ENCODE measurements at regions not wholly inside any gene's neighbourhood (a gene's known extent, or its start where the extent isn't known, plus 50 kb on each side); places are given as distances from the start of the nearest gene placed in this dataset.

DNA sequence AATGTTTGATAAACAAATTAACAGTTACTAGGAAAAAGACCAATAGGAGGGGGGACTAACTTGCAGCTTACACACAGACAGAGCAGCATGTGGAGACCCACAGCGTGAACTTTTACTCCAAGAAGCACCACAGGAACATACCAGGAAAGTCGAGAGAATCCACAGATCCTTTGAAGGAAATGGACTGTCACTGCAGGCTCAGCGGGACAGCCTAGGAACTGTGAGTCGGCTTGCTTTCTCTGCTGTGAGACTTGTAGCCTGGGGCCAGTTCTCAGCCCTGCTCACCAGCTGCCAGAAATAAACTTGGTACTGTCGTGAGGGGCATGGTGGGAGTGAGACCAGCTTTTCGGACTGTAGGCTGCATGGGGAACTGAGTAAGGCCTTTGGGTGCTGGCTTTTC lies 1211.5 kb downstream of the PCDH17 start:
- no peak for DNase-seq

DNA sequence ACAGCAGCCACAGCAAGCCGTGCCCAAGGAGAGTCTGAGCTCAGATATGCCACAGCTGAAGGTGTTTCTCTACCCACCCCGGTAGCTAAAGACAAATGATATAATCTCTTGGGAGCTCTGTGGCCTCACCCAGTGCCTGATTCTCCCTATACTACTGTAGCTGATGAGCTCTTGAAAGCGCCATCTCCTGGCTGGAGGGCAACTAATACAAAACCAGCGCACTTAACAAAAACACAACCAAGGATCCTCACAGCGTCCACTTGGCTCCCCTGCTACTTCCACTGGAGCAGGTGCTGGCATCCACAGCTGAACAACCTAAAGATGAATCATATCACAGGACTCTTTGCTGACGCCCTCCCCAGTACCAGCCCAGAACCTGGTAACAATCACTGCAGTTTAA lies 1212.0 kb downstream of the PCDH17 start:
- no peak for DNase-seq

DNA sequence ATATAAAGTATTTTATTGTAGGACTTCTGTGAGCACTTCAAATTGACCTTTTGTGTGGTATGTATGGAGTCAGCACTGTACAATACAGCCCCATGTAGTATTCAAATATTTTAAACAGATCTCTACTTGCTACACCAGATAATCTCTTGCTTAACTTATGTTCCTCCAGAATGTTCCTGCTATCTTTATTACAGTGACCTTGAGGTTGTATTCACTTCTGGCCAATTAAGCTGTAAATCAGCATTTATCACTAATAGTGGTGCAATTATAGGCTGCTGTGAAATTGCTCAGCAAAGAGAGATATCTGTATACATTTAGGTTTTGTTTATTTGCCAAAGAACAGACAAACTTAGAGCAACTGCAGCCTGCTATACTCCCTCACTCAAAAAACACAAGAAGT lies 1218.6 kb downstream of the PCDH17 start:
- no peak for DNase-seq

DNA sequence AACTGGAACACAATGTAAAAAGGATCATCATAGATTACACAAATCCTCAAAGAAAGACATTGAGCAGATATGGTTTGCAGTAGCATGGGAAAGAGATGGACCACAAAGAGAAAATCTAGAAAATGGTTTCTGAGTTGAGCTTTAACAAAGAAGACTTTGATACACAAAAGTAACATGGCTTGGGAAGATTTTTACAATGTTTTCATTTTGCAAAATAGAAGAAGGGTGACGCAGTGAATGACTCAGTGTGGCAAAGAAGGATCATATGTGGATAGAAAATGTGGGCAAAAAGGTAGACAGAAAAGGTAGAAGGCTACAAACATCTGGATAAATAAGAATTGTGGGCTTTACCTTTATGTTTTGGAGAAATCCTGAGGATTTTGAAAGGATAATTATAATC lies 1220.5 kb downstream of the PCDH17 start:
- no peak for DNase-seq

DNA sequence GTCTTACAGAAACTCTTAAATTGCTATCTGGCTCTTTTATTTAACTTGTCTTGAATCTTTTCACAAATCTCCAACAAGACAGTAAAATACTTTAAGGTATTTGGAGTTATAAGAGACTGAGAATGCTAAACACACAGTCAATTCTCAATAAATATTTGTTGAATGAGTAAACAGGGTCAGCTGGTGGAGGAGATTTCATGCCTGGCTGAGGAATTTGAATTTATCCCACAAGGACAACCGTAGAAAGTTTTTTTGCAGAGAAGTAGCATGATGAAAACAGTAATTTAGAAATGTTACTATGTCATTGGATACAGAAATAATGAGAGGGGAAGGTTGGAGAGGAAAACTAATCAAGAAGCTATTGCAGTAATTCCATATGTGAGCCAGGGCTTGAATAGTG lies 1223.7 kb downstream of the PCDH17 start:
- no peak for DNase-seq

DNA sequence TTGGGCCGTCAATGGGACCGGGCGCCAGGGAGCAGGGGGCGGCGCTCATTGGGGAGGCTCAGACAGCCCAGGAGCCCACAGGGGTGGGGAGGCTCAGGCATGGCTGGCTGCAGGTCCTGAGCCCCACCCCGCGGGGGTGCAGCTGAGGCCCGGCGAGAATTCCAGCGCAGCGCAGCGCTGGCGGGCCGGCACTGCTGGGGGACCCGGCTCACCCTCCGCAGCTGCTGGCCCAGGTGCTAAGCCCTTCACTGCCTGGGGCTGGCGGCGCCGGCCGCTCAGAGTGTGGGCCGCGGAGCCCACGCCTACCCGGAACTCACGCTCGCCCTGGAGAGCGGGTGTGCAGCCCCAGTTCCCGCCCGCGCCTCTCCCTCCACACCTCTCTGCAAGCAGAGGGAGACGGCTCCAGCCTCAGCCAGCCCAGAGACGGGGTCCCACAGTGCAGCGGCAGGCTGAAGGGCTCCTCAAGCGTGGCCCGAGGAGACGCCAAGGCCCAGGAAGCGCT lies 1227.4 kb downstream of the PCDH17 start:
- no peak for DNase-seq

DNA sequence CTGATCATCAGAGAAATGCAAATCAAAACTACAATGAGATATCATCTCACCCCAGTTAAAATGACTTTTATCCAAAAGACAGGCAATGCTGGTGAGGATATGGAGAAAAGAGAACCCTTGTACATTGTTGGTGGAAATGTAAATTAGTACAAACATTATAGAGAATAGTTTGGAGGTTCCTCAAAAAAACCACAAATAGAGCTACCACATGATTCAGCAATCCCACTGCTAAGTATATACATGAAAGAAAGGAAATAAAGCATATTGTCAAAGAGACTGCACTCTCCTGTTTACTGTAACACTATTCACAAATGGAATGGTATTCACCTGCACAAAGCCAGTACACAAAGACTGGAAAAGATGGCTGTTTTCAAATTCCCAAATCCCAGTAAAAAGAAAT lies 1233.7 kb downstream of the PCDH17 start:
- no peak for DNase-seq

DNA sequence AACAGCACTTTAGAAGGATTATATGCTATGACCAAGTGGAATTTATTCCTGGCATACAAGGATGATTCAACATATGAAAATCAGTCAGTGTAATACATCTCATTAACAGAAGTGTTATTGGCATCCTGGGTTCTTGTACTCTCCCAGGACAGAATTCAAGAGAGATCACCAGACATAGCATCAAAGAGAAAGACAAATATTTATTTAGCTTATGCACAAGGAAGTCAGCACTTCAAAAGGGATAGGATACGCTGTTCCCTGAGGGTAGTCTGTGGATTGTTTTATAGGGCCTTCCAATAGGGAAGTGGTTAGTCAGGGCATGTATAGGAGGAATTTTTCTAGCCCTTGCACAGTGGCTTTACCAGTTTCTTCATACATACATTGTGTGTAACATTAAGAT lies 1238.0 kb downstream of the PCDH17 start:
- DNase-seq = no peak

DNA sequence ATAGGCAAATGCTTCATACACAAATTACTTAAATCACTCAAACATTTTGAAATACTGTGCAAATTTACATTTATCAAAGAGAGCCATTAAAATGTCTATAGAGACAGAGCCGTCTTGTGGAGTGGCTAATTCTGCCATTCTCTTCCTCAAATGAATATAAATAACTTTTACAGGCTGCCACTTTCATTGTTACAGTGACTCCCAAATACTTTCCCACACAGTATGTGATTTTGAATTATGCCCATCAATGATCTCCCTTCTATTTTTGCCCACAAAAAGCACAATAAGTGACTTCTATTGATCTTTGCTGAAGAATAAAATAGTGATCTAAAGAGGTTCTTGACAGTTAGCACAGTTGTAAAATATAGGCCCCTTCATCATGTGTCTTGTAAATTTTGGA lies 1244.9 kb downstream of the PCDH17 start:
- no peak for DNase-seq

DNA sequence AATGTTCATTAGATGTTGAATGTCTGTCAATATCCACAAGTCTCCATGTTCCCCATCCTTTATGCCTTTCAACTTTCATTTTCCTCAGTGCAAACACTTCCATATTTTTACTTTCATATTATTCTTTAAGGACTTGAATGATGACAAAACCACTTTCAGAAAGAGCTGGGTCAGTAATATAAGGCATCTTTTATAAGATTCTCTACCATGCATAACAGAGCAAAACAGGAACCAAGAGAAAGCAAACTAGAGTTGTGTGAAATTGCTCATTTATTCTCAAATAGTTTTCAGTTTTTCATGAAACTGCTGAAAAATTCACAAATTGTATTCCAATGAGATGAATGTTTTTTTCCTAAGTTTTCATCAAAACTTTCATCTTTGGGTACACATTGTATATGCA lies 1247.6 kb downstream of the PCDH17 start:
- DNase-seq = no peak

DNA sequence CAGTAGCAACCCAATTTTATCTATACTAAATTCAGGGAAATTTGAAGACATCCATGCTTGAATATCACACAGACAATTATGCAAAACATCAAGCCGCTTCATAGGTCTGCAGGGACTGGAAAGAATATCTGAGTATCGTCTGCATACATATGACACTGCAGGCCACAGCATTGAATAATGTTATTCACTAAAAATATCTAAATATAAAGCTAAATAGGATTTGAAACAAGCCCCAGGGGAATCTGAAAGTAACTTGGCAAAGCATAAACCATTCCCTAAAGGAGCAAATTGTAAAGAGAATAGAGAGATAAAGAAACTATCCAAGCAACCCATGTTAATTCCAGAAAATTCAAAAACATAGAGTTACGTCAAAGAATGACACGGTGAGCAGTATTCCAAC lies 1251.0 kb downstream of the PCDH17 start:
- no peak for DNase-seq

DNA sequence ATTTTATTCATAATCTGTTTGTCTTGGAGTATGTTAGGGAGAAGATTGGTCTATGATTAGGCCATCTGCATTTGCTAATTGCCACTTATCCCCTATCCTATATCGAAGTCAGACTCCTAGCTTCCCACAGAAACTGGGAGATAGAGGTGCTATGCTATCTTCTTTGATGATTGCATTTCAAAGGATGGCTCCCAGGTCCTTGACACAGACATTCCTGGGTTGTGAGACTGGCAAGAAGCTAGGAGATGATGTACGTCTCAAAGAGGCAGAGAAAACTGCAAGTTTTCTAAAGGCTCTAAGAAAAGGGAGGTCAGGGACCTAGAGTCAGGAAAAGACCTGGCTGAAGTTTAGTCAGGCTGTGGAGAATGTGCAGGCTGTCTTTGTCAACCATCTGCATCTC lies 1251.9 kb downstream of the PCDH17 start:
- DNase-seq = no peak

DNA sequence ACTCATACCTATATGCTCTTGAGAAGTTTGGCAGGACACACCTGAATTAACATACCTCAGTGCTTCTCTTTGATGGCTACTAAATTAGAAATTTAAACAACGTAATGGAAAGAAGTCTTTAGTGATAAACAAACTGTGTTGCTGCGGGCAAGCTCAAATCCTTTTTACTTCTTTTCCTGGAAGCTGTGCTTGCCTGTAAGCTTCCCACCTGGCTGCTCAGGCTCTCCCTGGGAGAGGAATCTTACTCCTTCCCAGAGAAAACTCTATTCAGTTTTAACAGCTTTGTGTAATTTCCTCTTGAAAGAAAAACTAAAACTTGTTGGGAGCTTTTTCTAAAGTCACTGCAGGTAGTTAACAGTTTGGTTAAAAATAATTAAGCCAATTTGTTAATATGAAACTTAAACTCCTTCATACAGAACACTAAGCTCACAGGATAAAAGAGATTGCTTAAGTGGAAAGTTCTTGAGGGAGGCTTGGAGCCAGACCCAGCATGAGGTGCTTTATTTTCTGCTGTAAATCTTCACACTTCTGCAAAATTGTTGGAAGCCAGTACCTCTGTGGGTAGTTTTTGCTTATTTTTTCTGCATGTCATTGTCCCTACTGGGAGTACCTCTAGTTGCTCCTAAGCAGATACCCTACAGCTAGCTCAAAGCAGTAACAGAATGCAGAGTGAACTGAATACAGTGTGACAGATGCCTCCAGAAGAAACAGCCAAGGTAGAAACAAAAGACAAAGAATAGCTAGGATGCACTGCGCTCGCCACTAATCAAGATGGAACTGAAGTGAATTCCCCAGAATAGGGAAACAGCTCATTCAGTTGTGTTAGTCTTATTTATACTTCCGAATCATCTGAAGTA lies 1253.0 kb downstream of the PCDH17 start:
- no peak for DNase-seq

DNA sequence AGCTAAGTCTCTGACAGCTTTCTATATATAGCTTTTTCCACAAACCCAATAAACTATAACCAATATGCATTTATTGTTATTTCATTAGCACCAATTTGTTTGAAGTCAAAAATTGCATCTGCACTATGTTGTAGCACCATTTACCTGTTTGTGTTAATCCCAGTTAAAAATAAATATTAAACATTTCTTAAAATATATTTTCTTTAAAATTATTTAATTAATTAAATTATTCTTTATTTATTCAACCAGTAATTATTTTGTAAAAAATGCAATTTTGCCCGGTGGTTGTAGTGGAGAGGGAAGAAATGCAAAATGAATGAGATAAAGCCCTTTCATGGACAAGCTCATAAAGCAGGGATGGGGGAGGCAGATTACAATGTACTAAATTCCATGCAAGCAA lies 1257.9 kb downstream of the PCDH17 start:
- DNase-seq = no peak

DNA sequence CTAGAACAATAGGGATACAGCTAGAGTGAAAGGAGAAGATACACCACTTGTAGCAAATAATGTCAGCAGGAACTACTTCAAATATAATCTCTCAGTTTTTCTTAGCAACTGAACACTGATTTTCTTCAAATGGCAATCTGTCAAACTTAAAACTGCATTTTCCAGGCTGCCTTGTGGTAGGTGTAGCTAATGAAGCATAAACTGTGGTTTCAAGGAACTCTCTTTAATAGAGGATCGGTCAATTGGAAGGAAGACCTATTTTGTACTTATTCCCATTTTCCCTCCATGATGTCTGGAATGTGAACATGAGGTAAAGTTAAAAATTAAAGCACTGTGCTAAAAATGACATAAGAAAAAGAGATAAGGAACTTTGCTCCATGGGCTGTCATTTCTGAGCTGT lies 1261.9 kb downstream of the PCDH17 start:
- DNase-seq = no peak

DNA sequence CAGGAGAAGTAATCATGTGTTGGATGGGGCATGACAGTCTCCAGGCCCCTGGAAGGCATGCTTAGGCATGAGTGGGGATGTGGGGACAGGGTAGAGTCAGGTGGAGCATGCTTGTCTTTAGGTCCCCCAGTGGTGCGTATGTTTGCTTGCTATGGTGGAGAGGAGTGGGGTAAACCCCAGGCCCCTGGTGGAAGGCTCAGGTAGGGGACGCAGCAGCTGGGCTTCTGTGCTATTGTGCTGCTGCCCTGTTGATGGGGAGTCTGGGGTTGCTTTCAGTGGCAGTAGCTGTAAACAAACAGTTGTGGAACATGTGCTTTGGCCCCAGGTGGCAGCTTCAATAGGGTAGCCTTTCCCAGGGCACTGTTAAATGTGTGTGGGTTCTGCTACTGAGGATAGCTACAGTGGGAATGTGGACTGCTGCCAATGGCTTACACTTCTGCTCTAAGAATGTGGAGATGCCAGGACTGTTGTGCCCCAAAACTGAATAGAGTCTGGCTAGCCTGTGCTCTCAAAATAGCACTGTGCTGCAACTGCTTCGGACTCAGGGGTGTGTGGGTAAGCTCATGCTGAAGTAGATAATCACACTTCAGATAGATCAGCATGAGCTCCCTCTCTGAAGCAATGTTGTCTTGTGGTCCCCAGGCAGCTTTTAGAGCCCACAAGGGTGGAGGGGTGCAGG lies 1257.3 kb downstream of the DIAPH3 start:
- no peak for DNase-seq

DNA sequence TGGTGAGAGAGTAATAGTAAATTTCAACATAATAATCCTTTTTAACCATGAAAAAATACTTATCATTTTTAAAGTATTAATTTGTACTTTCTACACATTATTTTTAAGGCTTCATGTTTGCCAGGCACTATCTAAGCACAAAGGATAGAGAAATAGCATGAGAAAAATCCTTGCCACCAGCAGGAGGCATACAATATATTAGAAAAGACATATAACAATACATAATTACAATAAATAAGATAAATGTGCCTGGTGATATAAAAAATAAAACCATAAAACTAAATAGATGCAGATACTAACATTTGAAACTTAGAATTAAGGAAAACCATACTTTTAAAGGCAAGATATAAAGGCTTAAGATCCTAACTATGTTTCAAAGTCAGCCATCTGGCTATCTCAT lies 1256.4 kb downstream of the DIAPH3 start:
- no peak for DNase-seq

DNA sequence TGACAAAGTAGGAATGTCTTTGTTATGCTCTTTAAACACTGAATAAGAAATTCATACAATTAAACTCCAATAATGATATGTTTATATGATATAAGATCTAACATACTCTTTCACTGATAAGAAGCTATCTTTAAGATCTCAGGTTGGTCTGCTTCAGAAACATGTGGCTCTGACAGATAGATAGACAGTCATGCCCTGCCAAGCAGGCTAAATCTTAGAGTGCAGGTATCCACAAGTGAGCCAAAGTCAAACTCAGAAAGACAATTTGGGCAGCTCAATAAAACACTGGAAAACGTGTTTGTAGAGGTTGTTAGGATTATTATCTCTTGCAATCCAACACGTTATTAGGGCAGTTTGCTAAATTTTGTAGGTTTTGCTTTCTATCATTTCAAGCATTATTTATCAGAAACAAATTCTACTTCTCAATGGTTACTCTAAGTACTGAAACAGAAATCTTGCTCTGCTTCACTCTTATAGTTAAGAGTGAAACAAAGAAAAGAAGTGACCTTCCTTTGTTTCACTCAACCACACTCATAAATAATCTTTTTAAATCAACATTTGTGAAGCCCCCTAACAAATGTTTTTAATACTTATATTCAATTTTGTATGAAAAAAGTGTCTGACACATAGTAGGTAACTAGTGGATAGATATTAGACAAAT lies 1255.6 kb downstream of the DIAPH3 start:
- DNase-seq = no peak

DNA sequence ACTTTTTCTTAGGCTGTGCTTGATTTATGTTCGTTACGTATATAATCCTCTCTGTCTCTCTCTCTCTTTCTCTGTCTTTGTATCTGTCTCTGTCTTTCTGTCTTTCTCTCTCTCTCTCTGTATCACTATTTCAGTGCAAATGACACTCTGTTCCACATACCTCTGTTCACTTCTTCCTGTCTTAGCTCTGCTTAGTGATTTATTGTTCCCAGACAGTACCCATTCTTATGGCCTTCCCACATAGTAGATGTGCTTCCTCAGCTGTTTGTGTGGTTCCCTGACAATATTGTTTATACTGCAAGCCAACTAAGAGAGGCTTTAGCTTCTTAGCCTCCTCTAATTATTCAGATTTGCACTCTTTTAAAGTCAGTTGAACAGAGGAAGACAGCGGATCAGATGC lies 1244.2 kb downstream of the DIAPH3 start:
- no peak for DNase-seq

DNA sequence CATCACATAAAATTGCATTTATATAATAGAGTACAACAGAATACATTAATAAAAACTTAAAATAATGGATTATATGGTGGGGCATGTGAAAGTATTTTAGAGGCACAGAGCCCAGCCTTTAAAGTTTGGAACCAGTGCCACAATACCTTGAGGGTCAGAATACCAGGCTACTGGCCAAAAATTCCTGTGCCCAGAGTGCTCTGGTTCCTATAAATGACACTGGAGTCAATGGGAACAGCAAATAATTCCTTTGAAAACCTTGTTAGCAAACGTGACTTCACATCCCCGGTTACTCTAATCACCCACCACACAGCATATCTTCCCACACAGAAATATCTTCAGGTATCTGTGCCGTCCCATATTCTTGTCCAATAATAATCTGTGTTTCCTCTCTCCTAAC lies 1242.6 kb downstream of the DIAPH3 start:
- no peak for DNase-seq

DNA sequence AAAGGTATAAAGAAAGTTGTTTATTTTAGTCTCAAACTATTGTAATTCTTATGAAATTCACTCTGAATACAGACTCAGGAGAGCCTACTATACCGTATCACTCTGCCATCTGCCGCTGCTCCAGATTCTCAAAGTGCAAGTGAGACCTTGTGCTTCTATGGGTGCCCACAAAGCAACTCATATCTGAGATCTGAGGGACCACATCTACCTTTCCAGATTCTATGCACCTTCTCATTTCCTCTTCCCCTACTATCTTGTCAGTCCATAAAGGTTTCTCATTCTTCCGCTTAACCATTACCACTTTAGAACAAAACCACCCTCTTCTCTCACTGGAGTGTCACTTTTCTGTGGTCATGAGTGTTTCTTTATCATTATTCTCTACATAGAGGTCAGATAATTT lies 1236.9 kb downstream of the DIAPH3 start:
- no peak for DNase-seq

DNA sequence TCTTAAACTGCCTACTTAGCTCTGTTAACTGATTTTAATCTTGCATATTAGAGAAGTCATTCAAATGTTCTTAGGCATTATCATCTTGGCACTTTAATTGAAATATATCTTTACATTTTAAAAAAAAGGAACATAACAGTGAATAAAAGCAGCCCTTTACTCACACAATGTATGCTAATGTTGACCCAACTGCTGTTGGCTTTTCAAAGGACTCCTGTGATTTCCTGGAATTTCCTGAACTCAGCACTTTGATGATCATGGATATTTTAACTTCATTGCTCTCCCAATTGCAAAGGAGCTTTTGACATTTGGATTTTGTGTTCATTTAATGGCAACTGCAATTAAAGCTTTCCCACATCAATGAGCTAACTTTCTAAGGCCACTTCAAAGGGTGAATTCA lies 1230.3 kb downstream of the DIAPH3 start:
- no peak for DNase-seq

DNA sequence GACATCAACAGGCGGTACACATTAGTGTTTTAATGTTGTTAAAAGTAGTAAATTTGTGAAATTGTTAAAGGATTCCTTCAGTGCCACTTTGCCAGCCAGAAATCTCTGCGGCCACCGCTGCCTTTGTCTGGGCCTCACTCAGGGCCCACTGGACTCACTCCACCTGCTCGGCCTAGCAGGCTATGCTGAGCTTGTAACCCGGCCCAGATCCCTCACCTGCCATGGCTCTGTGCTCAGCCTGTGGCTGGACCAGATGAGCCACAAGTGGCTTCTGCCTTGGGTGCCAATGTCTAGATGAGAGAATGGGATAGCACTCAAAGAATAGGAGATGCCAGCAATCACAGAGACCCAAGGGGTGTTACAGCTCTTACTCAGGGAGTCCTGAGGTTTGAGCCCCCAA lies 1228.0 kb downstream of the DIAPH3 start:
- DNase-seq = no peak

DNA sequence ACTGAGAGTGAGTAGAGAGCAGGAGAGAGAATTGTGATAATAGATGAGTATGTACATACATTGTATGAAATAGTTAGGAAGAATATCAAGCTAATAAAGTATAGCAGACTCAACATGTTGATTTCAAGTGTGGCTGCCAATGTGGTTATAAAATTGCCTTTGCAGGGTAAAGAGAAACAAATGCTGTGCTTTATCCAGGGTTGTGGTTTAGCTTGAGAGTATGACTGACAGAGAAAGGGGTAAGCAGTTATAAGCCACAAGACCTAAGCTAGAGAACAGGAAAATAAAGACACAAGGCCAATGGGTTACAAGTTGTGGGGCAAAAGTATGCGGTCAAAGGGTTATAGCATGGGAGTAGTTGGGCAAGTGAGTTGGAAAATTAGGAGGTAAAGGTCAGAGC lies 1217.5 kb downstream of the DIAPH3 start:
- no peak for DNase-seq

Measured in stimulated activated naive CD4-positive, alpha-beta T cell treated with Interleukin-2 at 50 U/mL for 16 hours (primary cell).